ENCODE measurements at regions not wholly inside any gene's neighbourhood (a gene's known extent, or its start where the extent isn't known, plus 50 kb on each side); places are given as distances from the start of the nearest gene placed in this dataset.

- DNase-seq (ENCODE audit: low spot score in 2 of 2) (no peak), FAIRE-seq (no peak)
These were observed 929.0 kb downstream of the MCTP2 start for GRCh38 chr15:95160316-95160715.

GRCh38 chr15:95162069-95162468, 930.7 kb downstream of the MCTP2 start:
- DNase-seq (ENCODE audit: low spot score in 2 of 2) = no peak
- no peak for FAIRE-seq

GRCh38 chr15:95162531-95162930, 931.2 kb downstream of the MCTP2 start:
- FAIRE-seq (no peak), DNase-seq (ENCODE audit: low spot score in 2 of 2) (no peak)

GRCh38 chr15:95162967-95163531, 931.7 kb downstream of the MCTP2 start:
- no peak for FAIRE-seq
- DNase-seq (ENCODE audit: low spot score in 2 of 2) = peak in 1 of 2 donors; percentile 6

- FAIRE-seq (no peak), DNase-seq (ENCODE audit: low spot score in 2 of 2) (no peak)
These were observed 936.8 kb downstream of the MCTP2 start for GRCh38 chr15:95168152-95168551.

GRCh38 chr15:95168951-95169431, 937.6 kb downstream of the MCTP2 start:
- no peak for DNase-seq (ENCODE audit: low spot score in 2 of 2)
- no peak for FAIRE-seq

GRCh38 chr15:95169541-95170459, 938.4 kb downstream of the MCTP2 start:
- FAIRE-seq (no peak), DNase-seq (ENCODE audit: low spot score in 2 of 2) (no peak)

GRCh38 chr15:95170561-95171380, 939.4 kb downstream of the MCTP2 start:
- FAIRE-seq (no peak), DNase-seq (ENCODE audit: low spot score in 2 of 2) (no peak)

GRCh38 chr15:95171564-95171963, 940.2 kb downstream of the MCTP2 start:
- FAIRE-seq (no peak), DNase-seq (ENCODE audit: low spot score in 2 of 2) (no peak)

- FAIRE-seq = no peak
- DNase-seq (ENCODE audit: low spot score in 2 of 2) = no peak
These were observed 943.2 kb downstream of the MCTP2 start for GRCh38 chr15:95174301-95175259.

GRCh38 chr15:95175914-95176658, 944.7 kb downstream of the MCTP2 start:
- FAIRE-seq (no peak), DNase-seq (ENCODE audit: low spot score in 2 of 2) (no peak)

GRCh38 chr15:95176794-95177577, 945.6 kb downstream of the MCTP2 start:
- no peak for DNase-seq (ENCODE audit: low spot score in 2 of 2)
- FAIRE-seq = no peak

- DNase-seq (ENCODE audit: low spot score in 2 of 2) = no peak
- FAIRE-seq = peak; percentile 95
These were observed 949.2 kb downstream of the MCTP2 start for GRCh38 chr15:95180530-95180929.

- no peak for FAIRE-seq
- no peak for DNase-seq (ENCODE audit: low spot score in 2 of 2)
These were observed 950.7 kb downstream of the MCTP2 start for GRCh38 chr15:95182091-95182490.

GRCh38 chr15:95192923-95193322, 961.6 kb downstream of the MCTP2 start:
- FAIRE-seq = no peak

GRCh38 chr15:95194746-95195145, 963.4 kb downstream of the MCTP2 start:
- DNase-seq (ENCODE audit: low spot score in 2 of 2) (no peak), FAIRE-seq (no peak)

More at GRCh38 chr15:95192923-95193322, 961.6 kb downstream of the MCTP2 start:
- DNase-seq (ENCODE audit: low spot score in 2 of 2) = no peak

GRCh38 chr15:95196176-95196915, 965.0 kb downstream of the MCTP2 start:
- no peak for DNase-seq (ENCODE audit: low spot score in 2 of 2)
- no peak for FAIRE-seq
